Activated B cell treated with CpG ODN at 0.5 μM for 24 hours (primary cell): ENCODE measurements at regions not wholly inside any gene's neighbourhood (a gene's known extent, or its start where the extent isn't known, plus 50 kb on each side); places are given as distances from the start of the nearest gene placed in this dataset.

Experiments used
- ATAC-seq: fragments of 200-7000 bp; cut with Tn5 transposase; one replicate; pipeline ENCODE4 v1.10.0; 2021; ENCODE audit warnings: low read depth, mild to moderate bottlenecking, moderate library complexity
- CTCF ChIA-PET: fragments of 350-600 bp; sonication (Branson Sonifier 250); formaldehyde crosslinking; loops from one replicate; lab custom pipeline; 2021; ENCODE audit warnings: antibody characterized with exemption; lab: Charles Lee
- POLR2A ChIA-PET: fragments of 350-600 bp; sonication (Branson Sonifier 250); formaldehyde crosslinking; loops from one replicate; lab custom pipeline; 2021; ENCODE audit warnings: antibody characterized with exemption; lab: Charles Lee
- DNase-seq: peaks from one replicate; pipeline ENCODE4 v3.0.0; 2022
- H3K27ac Mint-ChIP-seq: one replicate; pipeline ENCODE4 v1.8.0; 2020; ENCODE audit warnings: mixed read lengths
- H3K27me3 Mint-ChIP-seq: one replicate; pipeline ENCODE4 v1.8.0; 2021; ENCODE audit warnings: mixed read lengths
- H3K36me3 Mint-ChIP-seq: one replicate; pipeline ENCODE4 v1.8.0; 2021; ENCODE audit warnings: low read depth, mixed read lengths
- H3K4me1 Mint-ChIP-seq: one replicate; pipeline ENCODE4 v1.8.0; 2021; ENCODE audit warnings: mixed read lengths
- H3K4me3 Mint-ChIP-seq: one replicate; pipeline ENCODE4 v1.8.0; 2020; ENCODE audit warnings: mild to moderate bottlenecking, mixed read lengths
- H3K9me3 Mint-ChIP-seq: one replicate; pipeline ENCODE4 v1.8.0; 2020; ENCODE audit warnings: mixed read lengths
- CTCF ChIP-seq: fragments of 200-600 bp; IDR thresholded peaks from one replicate; pipeline ENCODE4 v1.8.0; 2022; ENCODE audit warnings: antibody characterized with exemption, mild to moderate bottlenecking
- intact Hi-C: fragments of 100-400 bp; cut with micrococcal nuclease; formaldehyde crosslinking; loops from one replicate; pipeline ENCODE4 v1.15.1; 2024

- CTCF ChIA-PET, result no interaction called here
- TF ChIP-seq CTCF, result no peak
- Mint-ChIP-seq H3K9me3 (no peaks in the 10 kb centered on the region), H3K4me3 (no peak overlapping the region), H3K36me3 (no peaks in the 10 kb centered on the region), H3K27ac (no peak overlapping the region), H3K27me3 (peaks cover 2% of the 10 kb centered on the region), H3K4me1 (peaks cover 5% of the 10 kb centered on the region)
- intact Hi-C loops, result no loop called here
- POLR2A ChIA-PET, result no interaction called here
- no peak for DNase-seq
- ATAC-seq, result no peak
These were observed 394.9 kb upstream of the CFAP20DC start for GRCh38 chr3:59444676-59445075.

DNA sequence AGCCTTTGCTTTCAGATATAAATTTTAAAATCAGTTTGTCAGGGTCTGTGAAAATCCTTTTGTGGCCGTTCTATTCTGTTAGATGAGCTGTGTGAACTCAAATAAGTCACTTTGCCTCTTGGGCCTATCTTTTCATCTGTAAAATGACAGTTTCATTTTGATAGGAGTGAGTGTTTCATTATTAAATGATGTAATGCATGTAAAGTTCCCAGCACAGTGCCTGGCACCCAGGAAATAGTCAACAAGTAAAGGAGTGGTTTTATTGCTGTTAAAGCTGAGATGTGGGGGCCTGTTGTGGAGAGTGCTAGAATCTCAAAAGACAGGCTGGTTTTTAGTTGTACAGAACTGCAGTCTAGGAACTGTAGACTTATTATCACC, 394.5 kb upstream of the CFAP20DC start:
- intact Hi-C loops, result no loop called here
- no peak for DNase-seq
- no peak overlapping the region for H3K27ac Mint-ChIP-seq
- H3K4me1 Mint-ChIP-seq, result peaks cover 3% of the 10 kb centered on the region
- no peaks in the 10 kb centered on the region for H3K9me3 Mint-ChIP-seq
- no peak overlapping the region for H3K4me3 Mint-ChIP-seq
- TF ChIP-seq CTCF, result no peak
- CTCF ChIA-PET, result no interaction called here
- no peak for ATAC-seq
- no peaks in the 10 kb centered on the region for H3K36me3 Mint-ChIP-seq
- POLR2A ChIA-PET, result no interaction called here
- H3K27me3 Mint-ChIP-seq, result peaks cover 2% of the 10 kb centered on the region

DNA sequence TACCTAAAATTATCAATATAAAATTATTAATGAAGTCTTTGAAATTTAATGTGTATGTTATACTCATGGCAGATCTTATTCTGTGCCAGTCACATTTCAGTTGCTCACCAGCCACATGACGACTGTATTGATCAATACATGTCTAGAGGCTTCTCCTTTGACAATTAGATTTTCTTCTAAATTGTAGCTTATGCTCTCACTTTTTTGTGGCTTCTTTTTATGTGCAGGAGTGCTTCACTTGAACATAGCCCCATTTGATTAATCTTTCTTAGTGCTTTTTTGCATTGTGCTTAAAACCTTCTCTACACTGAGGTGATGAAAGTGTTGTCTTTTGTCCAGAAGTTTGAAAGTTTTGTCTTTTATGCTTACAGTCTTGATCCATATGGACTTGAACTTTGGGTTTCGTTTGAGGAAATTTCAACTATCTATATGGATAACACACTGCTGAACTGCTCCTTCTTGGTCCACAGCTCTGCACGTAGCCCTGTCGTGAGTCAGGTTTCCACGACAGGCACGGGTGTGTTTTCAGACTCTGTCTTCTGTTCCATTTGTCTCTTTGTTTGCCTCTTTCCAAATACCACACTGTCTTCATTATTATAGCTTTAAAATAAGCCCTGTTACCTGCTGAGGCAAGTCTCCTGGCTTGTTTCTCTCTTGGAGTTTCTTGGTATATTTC, 393.9 kb upstream of the CFAP20DC start:
- Mint-ChIP-seq H3K27me3 (peaks cover 2% of the 10 kb centered on the region), H3K36me3 (no peaks in the 10 kb centered on the region), H3K4me1 (peaks cover 3% of the 10 kb centered on the region), H3K4me3 (no peak overlapping the region), H3K27ac (no peak overlapping the region), H3K9me3 (no peaks in the 10 kb centered on the region)
- CTCF ChIA-PET, result no interaction called here
- no peak for TF ChIP-seq CTCF
- POLR2A ChIA-PET, result no interaction called here
- ATAC-seq, result no peak
- intact Hi-C loops, result no loop called here
- DNase-seq, result no peak

DNA sequence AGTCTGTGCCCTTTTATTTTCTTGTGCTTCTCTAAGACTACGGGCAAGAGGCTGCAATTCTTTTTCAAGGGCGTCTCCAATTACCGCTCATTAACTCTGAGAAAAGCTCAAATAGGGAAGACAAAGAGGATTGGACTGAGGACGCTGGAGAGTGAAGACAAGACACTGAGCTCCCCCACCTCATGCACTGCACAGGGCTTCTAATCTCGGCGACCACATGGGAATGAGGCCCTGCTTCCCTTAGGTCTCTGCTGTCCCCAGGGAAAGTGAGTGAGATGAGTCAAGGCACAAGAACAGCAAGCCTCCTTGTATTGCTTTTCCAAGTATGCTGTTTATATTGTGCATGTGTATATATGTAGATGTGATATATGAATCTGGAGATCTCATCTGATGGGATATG, 392.2 kb upstream of the CFAP20DC start:
- DNase-seq (no peak), ATAC-seq (no peak)
- ChIA-PET POLR2A (no interaction called here), CTCF (no interaction called here)
- H3K27me3 Mint-ChIP-seq, result peaks cover 2% of the 10 kb centered on the region
- no peak for TF ChIP-seq CTCF
- intact Hi-C loops, result no loop called here
- no peak overlapping the region for H3K27ac Mint-ChIP-seq
- no peak overlapping the region for H3K4me3 Mint-ChIP-seq
- H3K4me1 Mint-ChIP-seq, result peaks cover 3% of the 10 kb centered on the region
- H3K9me3 Mint-ChIP-seq, result no peaks in the 10 kb centered on the region
- H3K36me3 Mint-ChIP-seq, result no peaks in the 10 kb centered on the region

DNA sequence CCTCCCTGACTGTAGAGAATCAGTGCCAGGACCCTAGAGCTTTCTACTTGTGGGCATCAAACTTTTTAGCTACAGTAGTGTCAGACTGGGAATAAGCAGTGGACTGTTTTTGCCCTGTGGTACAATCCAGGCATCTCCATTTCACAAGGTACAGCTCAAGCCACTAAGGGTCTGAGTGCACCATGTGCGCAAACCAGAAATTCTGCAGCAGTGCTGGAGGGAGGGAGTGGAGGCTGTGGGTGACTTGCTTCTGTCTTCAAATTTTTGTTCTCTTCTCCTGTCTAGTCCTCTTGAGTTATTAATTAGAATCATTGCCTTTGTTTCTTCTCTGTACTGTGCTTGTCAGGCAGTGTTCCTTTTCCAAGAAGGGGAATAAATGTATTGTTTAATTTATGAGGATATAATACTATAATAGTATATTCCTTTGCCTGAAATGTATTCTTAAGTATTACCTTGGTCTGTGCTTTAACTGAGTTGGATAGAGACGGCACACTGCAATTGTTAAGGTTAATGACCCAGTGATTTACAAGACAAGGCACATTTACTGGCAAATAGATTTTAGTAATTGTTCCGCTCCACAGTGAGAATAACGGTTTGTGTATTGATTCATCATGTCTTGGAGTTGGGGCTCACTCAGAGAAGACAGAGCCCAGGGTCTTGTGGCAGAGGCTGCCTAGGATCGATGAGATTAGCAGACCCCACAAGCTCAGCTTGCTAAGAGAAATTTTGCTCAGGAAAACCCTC, 390.6 kb upstream of the CFAP20DC start:
- Mint-ChIP-seq H3K36me3 (no peaks in the 10 kb centered on the region), H3K9me3 (no peaks in the 10 kb centered on the region), H3K27me3 (peaks cover 2% of the 10 kb centered on the region), H3K4me1 (peaks cover 3% of the 10 kb centered on the region), H3K4me3 (no peak overlapping the region), H3K27ac (no peak overlapping the region)
- no peak for TF ChIP-seq CTCF
- no peak for ATAC-seq
- DNase-seq, result no peak
- CTCF ChIA-PET, result no interaction called here
- intact Hi-C loops, result no loop called here
- POLR2A ChIA-PET, result no interaction called here
